GM19455 (cell line): ENCODE measurements at regions not wholly inside any gene's neighbourhood (a gene's known extent, or its start where the extent isn't known, plus 50 kb on each side); places are given as distances from the start of the nearest gene placed in this dataset.

Experiments used
- ATAC-seq: cut with Tn5 transposase; IDR thresholded peaks from one replicate; pipeline ENCODE4 v1.9.1; 2021; ENCODE audit not compliant: unreplicated experiment

DNA sequence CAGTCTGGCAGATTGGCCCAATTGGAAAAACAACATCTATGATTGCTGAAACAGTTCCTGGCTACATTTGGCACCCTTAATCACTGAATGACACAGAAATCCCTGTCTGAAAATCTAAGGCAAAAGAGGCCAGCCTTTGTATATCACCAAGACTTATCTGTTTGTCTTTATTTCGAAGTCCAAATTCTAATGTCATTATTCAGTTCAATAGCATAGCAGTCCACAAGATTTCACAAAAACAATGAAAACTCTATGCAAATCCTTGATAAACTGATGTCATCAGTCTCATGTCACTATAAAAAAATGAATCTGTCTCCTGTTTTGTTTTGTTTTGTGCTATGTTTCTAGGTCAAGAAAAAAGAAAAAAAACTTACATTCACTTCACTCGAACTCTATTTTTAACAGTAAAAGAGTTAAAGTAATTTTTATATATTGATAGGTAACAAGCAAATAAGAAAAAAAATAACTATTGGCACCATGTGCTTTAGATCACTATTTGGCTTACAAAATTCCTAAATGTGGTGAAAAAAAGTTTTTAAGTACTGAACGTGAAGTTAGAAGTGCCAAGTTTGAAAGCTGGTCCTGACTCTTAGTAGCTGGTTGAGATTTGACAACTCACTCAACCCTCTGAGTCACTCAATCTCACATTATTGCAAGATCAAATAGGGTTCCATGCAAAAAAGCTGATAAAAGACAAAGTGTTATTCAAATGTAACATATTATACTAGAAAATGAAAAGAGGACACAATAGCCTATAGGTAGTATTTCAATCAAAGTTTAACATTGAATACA lies 359.3 kb downstream of the IRS1 start:
- no peak for ATAC-seq

DNA sequence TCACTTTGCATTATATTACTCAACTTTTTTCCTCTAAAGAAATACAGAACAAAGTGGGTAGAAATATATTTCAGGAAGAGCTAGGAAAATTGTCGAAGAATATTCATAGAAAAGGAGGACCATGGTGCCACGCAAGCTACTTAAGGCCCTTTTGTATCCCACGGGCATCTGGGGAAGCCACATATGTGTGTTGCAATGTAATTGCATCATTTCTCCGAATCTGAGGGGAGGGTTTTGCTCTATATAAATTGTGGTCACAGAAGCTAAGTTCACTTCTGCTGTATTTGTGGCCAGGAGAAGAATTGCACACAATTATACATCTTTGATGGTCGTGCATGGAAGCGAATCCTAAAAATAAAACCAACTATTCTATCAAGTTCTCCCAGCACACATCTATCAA lies 360.3 kb downstream of the IRS1 start:
- no peak for ATAC-seq

DNA sequence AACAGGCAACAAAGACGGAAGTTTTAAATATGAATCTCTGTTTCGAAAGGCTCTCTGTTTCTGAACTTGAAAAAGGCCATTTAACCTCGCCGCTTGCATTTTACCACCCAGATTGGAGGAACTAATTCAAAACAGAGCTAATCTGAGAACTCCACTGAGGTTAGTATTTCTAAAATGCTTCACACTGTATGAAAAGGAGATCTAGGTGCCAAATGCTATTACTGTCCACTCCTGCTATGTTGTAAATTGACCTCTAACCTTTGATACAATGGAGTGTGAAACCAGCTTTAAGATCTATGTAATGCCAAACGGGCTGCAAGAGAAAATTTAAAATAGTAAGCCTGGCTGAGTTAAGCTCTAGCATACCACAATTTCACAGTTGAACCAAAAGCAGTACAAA lies 364.5 kb downstream of the IRS1 start:
- ATAC-seq = no peak

DNA sequence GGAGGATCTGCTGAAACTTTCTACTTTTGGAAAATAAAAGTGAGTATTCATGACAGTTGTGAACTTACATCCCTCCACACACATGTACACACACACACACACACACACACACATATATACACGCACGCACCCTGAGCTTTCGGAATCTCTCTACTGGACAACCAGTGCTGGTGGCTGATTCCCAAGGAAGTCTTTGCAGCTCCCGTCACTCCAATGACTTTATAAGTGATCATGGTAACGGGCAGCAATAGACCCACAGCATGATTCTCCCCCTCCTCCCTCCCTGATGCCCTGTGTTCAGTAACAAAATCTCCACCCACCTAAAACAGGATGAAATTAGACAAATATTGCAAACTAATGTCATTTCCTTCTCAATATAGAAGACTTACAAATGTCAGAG lies 364.9 kb downstream of the IRS1 start:
- ATAC-seq = no peak

DNA sequence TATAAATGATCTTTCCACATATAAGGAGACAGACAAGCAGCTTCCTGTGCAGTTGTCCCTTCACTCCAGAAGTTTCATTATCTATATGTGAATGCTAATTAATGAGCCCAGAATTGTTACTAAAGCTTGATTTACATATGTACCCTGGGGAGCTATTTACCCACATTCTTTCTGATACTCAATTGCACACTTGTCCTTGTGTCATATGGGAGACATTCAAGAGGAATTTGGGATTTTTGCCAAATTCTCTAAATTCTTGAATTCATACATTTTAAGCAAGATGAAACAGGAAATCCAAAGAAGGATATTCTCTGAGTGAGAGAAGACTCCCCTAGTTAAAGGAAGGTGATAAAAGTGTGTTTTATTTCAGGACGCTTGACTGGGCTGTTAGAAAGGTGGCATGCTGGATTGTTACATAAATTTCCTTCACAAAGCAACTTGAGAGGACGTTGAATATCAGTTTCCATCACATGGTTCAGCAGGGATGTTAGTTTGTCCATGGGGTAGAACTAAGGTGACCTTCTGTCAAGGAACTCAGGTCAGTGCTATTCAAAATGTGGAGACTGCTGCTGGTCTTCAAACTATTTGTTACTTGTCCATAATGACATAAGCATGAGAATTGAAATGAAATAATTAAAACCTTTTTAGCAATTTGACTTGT lies 368.2 kb downstream of the IRS1 start:
- no peak for ATAC-seq

DNA sequence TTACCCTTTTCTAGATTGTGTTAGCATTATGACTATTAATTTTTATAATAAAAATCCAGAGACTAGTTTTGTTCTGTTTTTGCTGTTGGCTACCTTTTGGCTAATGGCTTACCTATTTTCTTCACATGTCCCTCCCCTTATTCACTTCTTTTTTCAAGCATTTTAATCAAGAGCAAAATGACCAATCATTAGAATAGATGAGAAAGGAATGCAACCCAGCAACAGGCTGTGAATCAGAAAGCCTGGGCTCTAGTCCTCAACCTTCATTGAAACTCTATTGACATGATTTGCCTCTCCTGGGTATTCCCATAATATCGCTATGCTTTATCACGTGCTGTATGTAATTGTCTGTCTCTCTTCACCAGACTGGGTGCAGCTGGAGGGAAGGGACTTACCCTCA lies 370.1 kb downstream of the IRS1 start:
- ATAC-seq = no peak

DNA sequence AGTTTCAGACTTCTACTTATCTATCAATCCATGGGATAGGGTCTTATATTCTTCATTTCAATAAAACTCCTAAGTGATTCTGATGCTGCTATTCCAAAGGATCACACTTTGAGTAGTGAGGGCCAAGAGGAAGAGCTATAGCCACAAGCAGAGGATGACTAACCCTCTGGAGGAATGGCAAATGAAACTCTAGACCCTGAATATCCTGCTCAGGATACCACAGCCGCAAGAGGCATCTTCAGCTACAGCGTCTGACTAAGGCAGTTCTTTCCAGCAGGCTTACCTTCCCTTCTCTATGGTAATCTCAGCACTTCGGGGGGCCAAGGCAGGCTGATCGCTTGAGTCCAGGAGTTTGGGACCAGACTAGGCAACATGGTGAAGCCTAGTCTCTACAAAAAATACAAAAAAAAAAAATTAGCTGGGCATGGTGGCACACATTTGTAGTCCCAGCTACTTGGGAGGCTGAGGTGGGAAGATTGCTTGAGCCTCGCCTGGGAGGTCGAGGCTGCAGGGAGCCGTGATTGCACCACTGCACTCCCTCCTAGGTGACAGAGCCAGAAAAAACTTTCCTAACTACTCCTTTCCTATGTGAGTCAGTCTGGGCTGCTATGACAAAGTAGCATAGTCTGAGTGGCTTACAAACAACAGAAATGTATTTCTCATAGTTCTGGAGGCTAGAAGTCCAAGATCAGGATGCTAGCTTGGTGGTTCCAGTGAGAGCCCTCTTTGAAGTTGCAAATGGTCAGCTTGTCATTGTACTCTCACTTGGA lies 371.9 kb downstream of the IRS1 start:
- ATAC-seq = no peak

DNA sequence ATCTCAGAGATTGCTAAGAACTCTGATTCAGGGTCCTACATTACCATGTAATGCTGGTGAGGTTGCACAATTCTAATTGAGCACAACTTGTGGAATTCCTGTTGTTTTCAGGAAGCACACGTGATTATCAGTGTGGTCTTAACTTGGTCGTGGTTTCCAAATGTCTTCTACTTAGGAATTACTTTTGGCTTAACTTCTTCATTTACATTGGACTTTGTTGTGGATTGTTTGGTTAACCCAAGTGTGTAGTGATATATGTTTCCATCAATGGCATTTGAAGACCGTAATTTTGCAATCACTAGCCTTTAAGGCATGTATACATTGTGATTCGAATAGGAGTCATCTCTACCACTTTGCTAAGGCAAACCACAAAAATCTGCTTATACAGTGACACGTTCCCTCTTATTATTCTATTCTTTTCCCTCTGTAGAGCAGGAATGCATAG lies 373.3 kb downstream of the IRS1 start:
- no peak for ATAC-seq

DNA sequence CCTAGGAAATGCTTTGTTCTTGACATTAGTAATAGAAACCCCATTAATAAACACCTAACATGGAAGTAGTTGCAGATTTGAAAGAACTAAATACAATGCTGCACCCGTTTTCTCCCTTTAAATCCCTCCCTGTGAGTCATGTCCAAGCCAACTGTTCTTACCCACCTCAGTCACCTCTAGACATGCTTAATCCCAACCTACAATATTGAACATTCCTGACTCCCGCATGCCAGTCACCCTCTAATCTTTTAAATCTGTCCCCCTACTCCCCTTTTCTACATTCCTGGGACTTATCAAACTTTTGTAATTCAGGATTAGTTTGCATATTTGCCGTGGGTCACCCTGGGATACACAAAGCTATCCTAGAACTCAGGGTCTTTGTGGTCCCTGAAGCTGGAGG lies 374.6 kb downstream of the IRS1 start:
- ATAC-seq = no peak

DNA sequence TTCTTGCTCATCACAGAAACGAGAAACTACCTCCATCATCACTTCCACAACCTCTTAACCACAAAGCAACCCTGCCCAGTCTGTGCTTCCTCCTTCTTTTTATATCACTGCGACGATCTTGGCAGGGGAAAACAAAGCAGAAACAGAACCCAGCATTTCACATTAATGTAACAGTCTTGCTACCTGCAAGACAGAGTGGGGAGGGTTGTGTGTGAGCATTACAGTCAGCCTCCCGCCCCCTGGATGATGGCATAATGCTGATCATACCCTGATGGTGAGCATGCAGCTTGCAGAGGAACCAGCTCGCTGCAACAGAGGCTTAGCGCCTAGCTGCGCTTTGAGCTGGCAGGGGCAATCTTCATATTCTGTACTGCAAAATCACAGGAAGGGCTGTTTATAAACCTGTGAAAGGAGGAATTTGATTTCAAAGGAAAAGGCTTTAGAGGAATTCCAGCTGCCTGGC lies 376.1 kb downstream of the IRS1 start:
- ATAC-seq = peak; percentile 54

DNA sequence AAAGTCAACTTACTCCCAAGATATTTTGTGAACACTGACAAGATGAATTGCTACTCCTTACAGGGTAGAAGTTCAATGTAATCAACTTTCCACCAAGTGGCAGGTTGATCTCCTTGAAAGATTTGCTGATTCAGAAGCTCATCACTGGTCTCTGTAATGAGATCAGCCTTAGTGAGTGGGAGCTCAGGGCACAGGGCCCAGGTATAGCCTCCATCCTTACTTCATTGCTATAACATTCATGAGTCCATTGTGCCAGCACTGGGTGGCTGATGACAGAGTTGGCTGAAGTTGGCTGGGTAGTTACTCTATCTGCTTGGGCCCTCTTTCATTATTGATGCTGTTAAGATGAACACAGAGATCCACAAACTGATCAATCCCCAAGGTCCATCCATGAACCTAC lies 379.0 kb downstream of the IRS1 start:
- no peak for ATAC-seq

DNA sequence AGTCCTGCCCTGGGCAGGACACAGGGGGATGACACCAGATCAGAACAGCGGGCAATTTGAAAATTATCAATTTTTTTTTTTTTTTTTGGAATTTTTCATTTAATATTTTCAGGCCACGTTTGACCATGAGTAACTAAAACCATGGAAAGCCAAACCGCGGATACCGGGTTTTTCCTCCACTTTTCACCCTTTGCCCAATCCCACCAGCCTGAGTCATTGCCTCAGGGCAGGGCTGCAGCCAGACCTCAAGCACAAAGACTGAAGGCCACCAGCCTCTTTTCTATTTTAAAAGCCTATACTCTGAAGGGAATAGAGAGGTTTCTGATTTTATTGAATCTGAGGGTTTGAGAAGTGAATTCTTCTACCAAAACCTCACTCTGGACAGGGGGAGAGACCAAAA lies 381.1 kb downstream of the IRS1 start:
- no peak for ATAC-seq

DNA sequence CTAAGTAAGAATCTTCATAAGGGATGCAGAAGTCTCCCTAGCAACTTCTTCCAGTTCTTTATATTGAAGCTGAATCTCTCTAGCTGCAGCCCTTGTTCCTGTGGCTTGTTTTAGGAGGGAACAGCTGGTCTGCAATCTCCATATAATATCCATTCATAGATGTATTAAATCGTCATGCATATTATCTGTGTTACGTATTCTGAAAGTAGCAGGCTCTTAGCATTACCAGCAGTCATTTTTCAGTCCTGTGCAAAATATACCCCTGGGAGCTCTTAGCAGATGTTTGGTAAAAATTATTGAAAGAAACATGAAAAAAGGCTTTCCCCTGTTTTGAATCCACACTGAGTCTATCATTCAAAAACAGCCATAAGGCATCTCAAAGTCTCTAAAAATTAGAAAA lies 385.3 kb downstream of the IRS1 start:
- no peak for ATAC-seq

DNA sequence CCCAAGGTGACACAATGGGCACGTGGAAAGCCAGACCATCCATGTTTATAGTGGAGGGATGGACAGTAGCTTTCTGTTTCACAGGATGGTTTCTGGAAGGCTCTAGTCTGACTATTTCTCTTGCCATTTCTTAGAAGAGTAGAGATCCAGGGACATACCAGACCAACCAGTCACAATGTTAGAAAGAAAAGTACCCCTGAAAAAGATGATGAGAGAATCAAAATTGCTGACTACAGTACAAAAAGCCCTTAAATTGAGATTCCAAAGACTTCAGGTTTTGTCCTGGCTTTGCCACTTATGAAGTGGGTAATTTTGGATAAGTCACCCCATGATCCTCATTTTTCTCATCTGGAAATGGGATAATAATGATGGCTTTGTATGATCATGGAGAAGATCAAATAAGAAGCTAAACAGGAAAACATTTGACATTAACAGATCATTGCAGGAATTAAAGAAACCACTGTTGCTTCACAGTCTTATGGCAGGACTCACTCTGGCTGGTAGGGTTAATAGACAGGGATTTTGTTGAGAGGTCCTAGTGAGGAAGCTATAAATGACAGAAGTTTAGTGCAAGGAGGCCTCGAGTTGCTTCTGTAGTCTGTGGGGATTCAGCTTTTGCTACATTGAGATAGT lies 386.0 kb downstream of the IRS1 start:
- ATAC-seq = no peak

DNA sequence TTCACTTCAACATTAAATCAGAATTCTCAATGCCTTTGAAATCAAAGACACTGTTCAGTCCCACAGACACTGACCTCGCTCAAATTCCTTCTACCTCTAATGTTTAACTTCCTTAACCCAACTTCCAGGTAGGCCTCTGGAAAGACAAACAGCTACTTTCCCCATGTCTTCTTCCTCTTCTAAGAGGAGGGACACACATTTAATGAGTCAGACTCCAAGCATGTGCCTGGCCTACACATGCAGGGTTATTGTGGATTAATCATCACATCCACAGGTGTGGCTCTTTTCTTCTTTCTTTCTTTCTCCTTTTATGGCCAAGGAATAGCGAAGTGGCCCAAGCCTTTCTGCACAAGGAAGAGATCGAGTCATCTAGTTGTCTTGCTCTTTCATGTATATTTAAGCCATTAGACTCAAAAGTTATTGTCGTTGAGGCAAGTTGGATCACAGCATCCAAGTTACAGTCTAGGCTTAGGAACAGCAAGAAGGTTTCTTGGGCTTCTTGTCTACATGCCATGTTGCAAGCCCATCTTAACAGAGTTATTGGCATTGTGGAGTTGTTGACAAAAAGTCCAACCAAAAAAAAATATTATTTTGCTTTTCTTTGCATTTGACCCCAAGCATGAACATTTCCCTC lies 387.8 kb downstream of the IRS1 start:
- ATAC-seq = no peak

DNA sequence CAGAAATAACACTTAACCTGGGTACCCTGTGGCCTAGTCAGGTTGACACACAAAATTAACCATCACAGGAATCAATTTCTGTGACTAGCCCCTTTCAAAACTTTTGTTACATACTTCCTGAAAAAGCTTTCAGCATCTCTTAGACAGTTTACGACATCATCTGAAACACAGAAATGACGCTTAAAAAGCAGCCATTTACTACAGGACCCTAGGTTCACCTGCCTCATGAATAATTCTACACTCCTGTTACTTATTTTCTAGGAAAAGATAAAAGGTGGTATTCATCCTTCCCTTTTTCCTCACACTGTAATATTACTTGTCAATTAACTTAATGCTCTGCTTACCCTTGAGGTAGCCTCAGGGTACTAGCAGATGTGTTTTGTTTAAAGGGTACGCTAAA lies 388.4 kb downstream of the IRS1 start:
- ATAC-seq = no peak

DNA sequence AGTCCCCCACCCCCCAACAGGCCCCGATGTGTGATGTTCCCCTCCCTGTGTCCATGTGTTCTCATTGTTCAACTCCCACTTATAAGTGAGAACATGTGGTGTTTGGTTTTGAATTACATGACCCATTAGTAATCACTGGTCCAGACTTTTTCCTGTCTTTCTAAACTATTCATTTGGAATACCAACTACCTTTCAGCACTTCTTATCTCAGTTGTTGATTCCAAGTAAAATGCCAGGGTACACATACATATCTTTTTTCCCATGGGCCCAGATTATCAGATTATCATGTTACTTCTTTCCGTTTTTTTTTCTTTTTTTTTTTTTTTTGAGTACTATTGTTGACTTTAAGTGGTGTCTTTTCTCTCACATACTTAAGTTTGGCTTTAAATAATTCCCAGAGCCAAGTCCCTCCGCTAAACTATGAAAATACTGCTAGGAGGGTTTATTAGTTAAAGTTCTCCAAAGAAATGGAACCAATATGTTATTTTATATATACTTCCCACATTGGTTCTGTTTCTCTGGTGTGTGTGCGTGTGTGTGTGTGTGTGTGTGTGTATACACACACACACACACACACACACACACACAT lies 389.3 kb downstream of the IRS1 start:
- ATAC-seq = no peak

DNA sequence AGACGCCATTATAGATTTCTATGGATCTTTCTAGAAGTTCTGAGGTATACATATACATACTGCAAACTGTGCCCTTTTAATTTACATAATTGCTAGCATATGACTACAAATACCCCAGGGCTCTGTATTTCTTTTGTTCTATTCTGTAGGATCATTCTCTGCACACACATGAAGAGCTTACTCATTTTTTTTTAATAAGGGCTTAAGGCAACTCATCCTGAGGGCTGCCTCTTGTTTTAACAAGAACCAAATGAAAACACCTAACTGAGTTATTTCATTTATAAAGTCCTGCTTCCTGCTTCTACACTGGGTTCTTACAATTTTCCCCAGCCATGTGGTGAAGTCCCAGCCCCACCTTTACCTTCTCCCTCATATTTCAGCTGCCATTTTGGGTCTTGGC lies 390.5 kb downstream of the IRS1 start:
- ATAC-seq = no peak

DNA sequence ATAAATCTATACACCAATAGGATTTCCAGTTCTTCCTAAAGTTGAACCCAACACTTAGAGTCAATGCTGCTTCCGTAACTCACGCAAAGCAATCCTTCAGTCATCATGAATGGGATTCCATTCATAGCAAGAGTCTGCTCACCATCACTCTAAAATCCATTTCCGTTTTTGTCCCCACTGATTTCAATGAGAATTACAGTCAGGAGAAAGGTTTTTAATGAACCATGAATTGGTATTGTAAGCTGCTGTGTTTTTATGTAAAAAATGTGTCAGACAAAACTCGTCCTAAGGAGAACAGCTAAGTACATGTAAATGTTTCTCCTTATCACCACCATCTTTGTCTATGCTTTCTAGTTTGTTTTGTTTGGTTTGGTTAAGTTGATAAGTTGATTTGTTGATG lies 391.5 kb downstream of the IRS1 start:
- ATAC-seq = no peak

DNA sequence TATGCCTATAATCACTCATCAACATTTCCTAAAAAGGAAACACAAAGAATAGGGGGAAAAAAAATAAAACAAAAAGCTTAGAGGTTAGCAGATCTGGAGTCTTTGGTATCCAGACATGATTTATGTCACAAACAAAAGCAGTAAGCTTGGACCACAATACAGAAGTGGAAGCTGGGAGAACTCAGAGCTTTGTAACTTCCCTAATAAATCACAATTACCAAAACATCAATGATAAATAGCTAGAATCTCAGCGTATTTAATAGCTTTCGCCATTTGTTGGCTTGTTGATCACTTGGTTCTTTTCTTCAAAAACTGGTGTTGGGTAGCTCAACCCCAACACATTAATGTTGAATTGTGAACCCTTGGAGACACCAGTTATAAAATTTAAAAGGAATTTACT lies 392.5 kb downstream of the IRS1 start:
- no peak for ATAC-seq

DNA sequence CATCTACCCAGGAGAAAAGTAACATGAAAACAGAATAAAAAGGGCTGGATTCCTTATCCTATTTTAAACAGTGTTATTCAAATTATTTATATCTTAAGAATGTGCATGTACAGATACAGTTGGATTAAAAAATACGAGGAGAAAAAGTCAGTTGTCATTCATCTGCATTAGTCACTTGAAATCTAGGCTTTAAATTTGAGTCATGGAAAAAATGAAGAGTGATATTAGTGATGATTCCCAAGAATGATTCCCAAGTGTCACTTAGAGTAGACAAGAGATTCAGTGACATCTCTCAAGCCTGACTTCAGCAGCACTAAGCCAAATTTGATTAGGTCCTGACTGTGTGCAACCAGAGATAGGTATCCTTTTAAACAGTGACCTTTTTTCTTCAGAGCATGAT lies 394.2 kb downstream of the IRS1 start:
- no peak for ATAC-seq
